Stimulated activated naive CD8-positive, alpha-beta T cell treated with anti-CD3 and anti-CD28 coated beads, Interleukin-15, amount 100 ng/mL, for 72 hours (primary cell): ENCODE measurements at regions not wholly inside any gene's neighbourhood (a gene's known extent, or its start where the extent isn't known, plus 50 kb on each side); places are given as distances from the start of the nearest gene placed in this dataset.

ENCODE experiments used
- ATAC-seq: fragments of 150-1000 bp; cut with Tn5 transposase; 2 replicates; pipeline ENCODE4 v1.10.0; 2021; ENCODE audit warnings: mild to moderate bottlenecking, moderate library complexity
- DNase-seq, 2 donors: peaks; one replicate each; pipeline ENCODE4 v3.0.0; 2021 to 2022
- H3K27ac Mint-ChIP-seq, 2 donors: one replicate each; pipeline ENCODE4 v1.8.0; 2022; ENCODE audit warnings: mild to moderate bottlenecking in 2 of 2, mixed read lengths in 2 of 2, moderate library complexity in 2 of 2
- H3K27me3 Mint-ChIP-seq: one replicate; pipeline ENCODE4 v1.8.0; 2022; ENCODE audit warnings: mixed read lengths
- H3K4me1 Mint-ChIP-seq: one replicate; pipeline ENCODE4 v1.8.0; 2022; ENCODE audit warnings: mild to moderate bottlenecking, mixed read lengths
- H3K4me3 Mint-ChIP-seq, 2 donors: one replicate each; pipeline ENCODE4 v1.8.0; 2022; ENCODE audit warnings: mild to moderate bottlenecking in 2 of 2, mixed read lengths in 2 of 2, moderate library complexity in 1 of 2
- H3K9me3 Mint-ChIP-seq, 2 donors: one replicate each; pipeline ENCODE4 v1.8.0; 2022; ENCODE audit warnings: mixed read lengths in 2 of 2

- H3K4me1 Mint-ChIP-seq = no peaks in the 10 kb centered on the region
These were observed 217.5 kb downstream of the GLI2 start for GRCh38 chr2:120953066-120953756.

GRCh38 chr2:120953843-120954584 lies 218.3 kb downstream of the GLI2 start:
- H3K4me3 Mint-ChIP-seq = no peak overlapping the region
- H3K27me3 Mint-ChIP-seq = no peaks in the 10 kb centered on the region
- no peak for ATAC-seq
- no peak overlapping the region for H3K27ac Mint-ChIP-seq
- no peaks in the 10 kb centered on the region for H3K4me1 Mint-ChIP-seq
- no peak for DNase-seq
- H3K9me3 Mint-ChIP-seq = no peaks in the 10 kb centered on the region

More at GRCh38 chr2:120953066-120953756, 217.5 kb downstream of the GLI2 start:
- Mint-ChIP-seq H3K4me3 (no peak overlapping the region), H3K9me3 (no peaks in the 10 kb centered on the region), H3K27me3 (no peaks in the 10 kb centered on the region), H3K27ac (no peak overlapping the region)
- no peak for DNase-seq
- no peak for ATAC-seq

DNA sequence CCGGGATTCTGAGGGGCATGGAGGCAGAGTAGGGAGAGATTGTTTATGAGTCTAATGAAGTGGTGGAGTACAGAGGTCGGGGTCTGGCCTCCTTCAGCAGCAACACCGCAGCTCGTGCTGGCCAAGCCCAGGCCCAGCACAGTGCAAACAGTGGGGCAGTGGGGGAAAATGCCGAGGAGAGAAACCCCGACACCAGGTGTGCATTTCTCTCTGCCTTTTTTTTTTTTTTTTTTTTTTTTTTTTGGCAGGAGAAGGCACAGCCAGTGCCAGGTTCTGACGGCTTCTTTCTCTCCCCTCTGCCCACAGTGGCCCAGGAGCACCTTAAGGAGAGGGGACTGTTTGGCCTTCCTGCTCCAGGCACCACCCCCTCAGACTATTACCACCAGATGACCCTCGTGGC lies 219.3 kb downstream of the GLI2 start:
- Mint-ChIP-seq H3K27me3 (no peaks in the 10 kb centered on the region), H3K27ac (peak overlapping the region in 1 of 2 donors; percentile 19), H3K9me3 (no peaks in the 10 kb centered on the region), H3K4me1 (no peaks in the 10 kb centered on the region), H3K4me3 (no peak overlapping the region)
- ATAC-seq (no peak), DNase-seq (no peak)

GRCh38 chr2:120955427-120955826 lies 219.8 kb downstream of the GLI2 start:
- DNase-seq (no peak), ATAC-seq (no peak)
- Mint-ChIP-seq H3K4me3 (no peak overlapping the region), H3K4me1 (no peaks in the 10 kb centered on the region), H3K9me3 (no peaks in the 10 kb centered on the region), H3K27me3 (no peaks in the 10 kb centered on the region), H3K27ac (no peak overlapping the region)

DNA sequence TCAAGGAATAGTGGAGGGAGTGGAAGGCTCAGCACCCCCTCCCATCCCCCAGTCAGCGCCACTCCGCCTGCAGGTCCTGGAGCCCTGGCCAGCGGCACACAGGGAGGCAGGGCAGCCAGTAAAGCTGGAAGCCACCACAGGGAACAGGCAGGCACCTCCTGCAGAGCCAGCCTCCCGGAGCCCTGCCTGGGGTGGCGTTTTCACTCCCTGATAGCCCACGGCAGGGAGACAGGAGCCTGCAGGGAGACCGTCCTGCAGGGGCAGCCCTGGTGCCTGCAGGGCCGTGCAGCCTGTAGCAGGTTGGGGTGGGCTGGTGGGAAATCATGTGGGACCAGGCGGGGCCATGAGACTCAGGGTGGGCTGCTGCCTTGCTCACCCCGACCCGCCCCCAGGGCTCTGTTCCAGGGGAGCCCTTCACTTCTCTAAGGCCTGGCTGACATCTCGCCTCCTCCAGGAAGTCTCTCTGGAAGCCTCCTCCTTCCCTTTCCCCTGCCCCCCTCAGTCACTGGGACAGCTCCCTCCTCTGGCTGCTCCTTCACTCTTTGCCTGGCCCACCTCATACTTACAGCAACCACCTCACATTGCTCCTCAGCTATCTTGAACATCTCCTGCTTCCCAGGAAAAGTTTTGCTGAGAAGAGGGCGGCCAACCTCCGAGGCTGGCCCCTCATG lies 221.0 kb downstream of the GLI2 start:
- Mint-ChIP-seq H3K9me3 (no peaks in the 10 kb centered on the region), H3K27me3 (no peaks in the 10 kb centered on the region), H3K27ac (peak overlapping the region in 1 of 2 donors; percentile 31)

GRCh38 chr2:120957905-120958304 lies 222.2 kb downstream of the GLI2 start:
- H3K9me3 Mint-ChIP-seq = no peaks in the 10 kb centered on the region
- ATAC-seq (peak; percentile 22), DNase-seq (no peak)
- no peak overlapping the region for H3K27ac Mint-ChIP-seq
- no peaks in the 10 kb centered on the region for H3K4me1 Mint-ChIP-seq
- no peak overlapping the region for H3K4me3 Mint-ChIP-seq
- H3K27me3 Mint-ChIP-seq = no peaks in the 10 kb centered on the region

More for the DNA sequence above, 221.0 kb downstream of the GLI2 start:
- no peak for DNase-seq
- no peak for ATAC-seq
- Mint-ChIP-seq H3K4me1 (no peaks in the 10 kb centered on the region), H3K4me3 (no peak overlapping the region)

DNA sequence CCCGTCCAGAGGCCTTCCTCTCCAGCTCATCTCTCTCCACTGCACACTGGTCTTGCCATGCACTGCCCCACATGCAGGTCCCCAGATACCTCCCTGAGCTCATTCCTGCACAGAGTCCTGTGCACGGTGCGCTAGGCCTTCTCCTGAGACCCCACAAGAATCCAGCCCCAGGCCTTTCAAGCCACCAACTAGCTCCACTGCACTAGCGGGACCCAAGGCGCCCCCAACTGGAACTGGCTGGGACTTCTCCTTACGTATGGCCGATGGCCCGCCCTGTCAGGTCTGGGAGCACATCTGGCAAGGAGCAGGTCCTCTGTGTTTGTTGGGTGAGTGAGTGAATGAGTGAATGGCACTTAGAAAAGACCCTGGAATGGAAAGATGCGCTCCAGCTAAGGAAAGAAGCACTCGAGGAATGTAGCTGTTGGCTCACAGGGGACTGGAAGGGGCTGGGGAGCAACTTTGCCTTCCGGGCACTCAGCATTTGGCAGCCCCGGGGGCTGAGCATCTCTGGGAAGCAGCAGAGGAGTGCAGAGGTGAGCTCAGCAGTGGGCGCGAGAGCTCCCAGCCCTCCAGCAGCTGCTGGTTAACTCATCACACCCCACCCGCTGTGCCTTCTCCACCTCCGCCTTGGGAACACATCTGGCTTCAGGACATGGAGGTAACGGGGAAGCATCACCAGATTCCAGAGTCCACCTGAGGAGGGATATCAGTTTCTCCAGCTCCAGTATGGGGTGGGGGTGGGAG lies 223.1 kb downstream of the GLI2 start:
- Mint-ChIP-seq H3K27ac (peak overlapping the region in 1 of 2 donors; percentile 48), H3K4me1 (no peaks in the 10 kb centered on the region), H3K4me3 (no peak overlapping the region), H3K27me3 (no peaks in the 10 kb centered on the region), H3K9me3 (no peaks in the 10 kb centered on the region)
- no peak for DNase-seq
- ATAC-seq = no peak

DNA sequence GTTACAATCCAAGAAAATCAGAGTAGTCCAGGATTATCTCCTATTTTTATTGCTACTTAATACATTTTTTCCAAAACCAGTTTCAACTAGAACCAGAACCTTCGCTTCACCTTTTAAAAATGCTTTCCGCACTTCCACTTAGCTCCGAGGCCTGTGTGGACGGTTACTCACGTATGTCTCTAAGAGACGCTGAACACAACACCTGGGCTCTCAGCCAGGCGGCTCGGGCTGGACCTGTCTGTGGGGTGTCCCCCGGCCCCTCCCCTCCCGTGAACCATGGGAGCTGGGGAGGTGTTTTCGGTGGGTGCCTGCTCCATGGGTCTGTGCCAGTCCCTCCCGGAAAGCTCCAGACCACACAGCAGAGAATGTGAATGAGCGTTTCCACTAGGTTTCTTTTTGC lies 223.8 kb downstream of the GLI2 start:
- DNase-seq (no peak), ATAC-seq (no peak)
- Mint-ChIP-seq H3K27me3 (no peaks in the 10 kb centered on the region), H3K4me3 (no peak overlapping the region), H3K9me3 (no peaks in the 10 kb centered on the region), H3K27ac (no peak overlapping the region), H3K4me1 (no peaks in the 10 kb centered on the region)

GRCh38 chr2:120960770-120961366 lies 225.2 kb downstream of the GLI2 start:
- Mint-ChIP-seq H3K27me3 (no peaks in the 10 kb centered on the region), H3K27ac (no peak overlapping the region), H3K4me3 (no peak overlapping the region), H3K9me3 (no peaks in the 10 kb centered on the region), H3K4me1 (no peaks in the 10 kb centered on the region)
- no peak for DNase-seq
- ATAC-seq = no peak

DNA sequence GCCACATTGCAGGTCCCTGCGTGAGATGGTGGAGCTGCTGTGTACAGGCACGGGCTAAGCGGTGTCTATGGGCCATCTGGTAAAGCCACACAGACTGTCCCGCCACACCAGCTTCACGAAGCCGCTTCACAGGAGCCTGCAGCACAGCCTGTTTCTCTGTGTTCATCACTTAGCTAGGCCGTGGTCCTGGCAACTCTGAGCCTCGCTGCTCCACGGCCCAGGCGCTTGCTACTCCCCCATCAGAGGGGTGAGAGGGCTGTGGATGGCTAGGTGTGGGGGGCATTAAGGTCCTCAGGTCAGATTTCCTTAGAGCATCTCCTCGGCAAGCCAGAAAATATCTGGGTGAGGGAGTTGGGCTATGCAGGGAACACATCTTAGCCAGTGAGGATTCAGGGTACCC lies 225.7 kb downstream of the GLI2 start:
- Mint-ChIP-seq H3K9me3 (no peaks in the 10 kb centered on the region), H3K4me3 (no peak overlapping the region), H3K4me1 (no peaks in the 10 kb centered on the region)

DNA sequence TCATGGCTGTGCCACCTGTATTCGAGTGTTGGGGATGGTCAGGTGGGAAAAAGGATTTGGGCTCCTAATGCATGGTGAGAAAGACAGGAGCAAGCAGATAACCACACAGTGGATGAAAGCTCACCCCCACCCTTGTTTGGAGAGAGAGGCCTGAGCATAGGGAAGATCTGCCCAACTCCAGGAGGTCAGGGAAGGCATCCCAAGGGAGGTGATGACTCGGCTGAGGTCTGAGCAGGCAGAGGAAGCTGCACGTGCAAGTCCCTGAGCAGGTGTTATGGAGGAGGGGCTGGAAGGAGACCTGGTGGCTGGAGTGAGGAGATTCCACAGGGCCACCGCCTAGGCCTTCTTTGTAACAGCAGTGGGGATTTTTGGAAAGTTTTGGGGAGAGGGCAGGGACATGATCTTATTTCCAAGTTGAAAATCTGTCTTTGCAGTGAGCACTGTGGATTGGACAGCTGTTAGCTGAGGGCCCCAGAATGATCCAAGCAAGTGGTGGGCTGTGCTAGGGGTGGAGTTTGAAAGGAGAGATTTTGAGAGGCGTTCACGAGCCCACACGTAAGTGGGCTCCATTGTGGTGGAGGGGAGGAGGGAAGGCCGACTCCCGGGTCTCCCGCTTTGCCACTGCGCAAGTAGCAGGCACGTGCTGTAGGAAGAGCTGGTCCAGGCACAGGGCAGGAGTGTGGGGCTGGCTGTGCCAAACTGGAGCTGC lies 228.5 kb downstream of the GLI2 start:
- DNase-seq = no peak
- H3K4me1 Mint-ChIP-seq = no peaks in the 10 kb centered on the region
- H3K9me3 Mint-ChIP-seq = peaks cover 0 to under 1% of the 10 kb centered on the region in 2 donors
- no peak overlapping the region for H3K27ac Mint-ChIP-seq
- H3K4me3 Mint-ChIP-seq = no peak overlapping the region
- no peaks in the 10 kb centered on the region for H3K27me3 Mint-ChIP-seq
- ATAC-seq = no peak

More for the DNA sequence above, 225.7 kb downstream of the GLI2 start:
- Mint-ChIP-seq H3K27me3 (no peaks in the 10 kb centered on the region), H3K27ac (no peak overlapping the region)
- DNase-seq (no peak), ATAC-seq (no peak)

- ATAC-seq = no peak
- no peak overlapping the region for H3K4me3 Mint-ChIP-seq
These were observed 229.2 kb downstream of the GLI2 start for GRCh38 chr2:120964819-120965218.

GRCh38 chr2:120966510-120967254 lies 231.0 kb downstream of the GLI2 start:
- no peak for ATAC-seq
- H3K27ac Mint-ChIP-seq = peak overlapping the region; percentile 41 to 49
- peaks cover 0 to 11% of the 10 kb centered on the region in 2 donors for H3K9me3 Mint-ChIP-seq
- H3K4me1 Mint-ChIP-seq = no peaks in the 10 kb centered on the region
- H3K27me3 Mint-ChIP-seq = no peaks in the 10 kb centered on the region
- DNase-seq = no peak
- no peak overlapping the region for H3K4me3 Mint-ChIP-seq

More at GRCh38 chr2:120964819-120965218, 229.2 kb downstream of the GLI2 start:
- Mint-ChIP-seq H3K9me3 (peaks cover 0 to 7% of the 10 kb centered on the region in 2 donors), H3K27ac (no peak overlapping the region), H3K4me1 (no peaks in the 10 kb centered on the region), H3K27me3 (no peaks in the 10 kb centered on the region)
- no peak for DNase-seq
